HG03280 (cell line): ENCODE measurements at regions not wholly inside any gene's neighbourhood (a gene's known extent, or its start where the extent isn't known, plus 50 kb on each side); places are given as distances from the start of the nearest gene placed in this dataset.
"Not testable (repeated sequence)": the region's sequence is repeated elsewhere in the genome, so short reads cannot be mapped to it uniquely, and the experiment has no call there.

ENCODE experiments used
- ATAC-seq: cut with Tn5 transposase; IDR thresholded peaks from one replicate; pipeline ENCODE4 v1.9.1; 2021; ENCODE audit warnings: mild to moderate bottlenecking, moderate library complexity; ENCODE audit not compliant: unreplicated experiment

- ATAC-seq: no peak
These were observed 107.7 kb upstream of the ZNF648 start for GRCh38 chr1:182169203-182169602.

GRCh38 chr1:182166750-182167149 lies 105.2 kb upstream of the ZNF648 start:
- ATAC-seq: no peak

- ATAC-seq: no peak
These were observed 104.8 kb upstream of the ZNF648 start for GRCh38 chr1:182166321-182166720.

- no peak for ATAC-seq
These were observed 102.8 kb upstream of the ZNF648 start for GRCh38 chr1:182164273-182164672.

GRCh38 chr1:182163821-182164223 lies 102.3 kb upstream of the ZNF648 start:
- ATAC-seq: no peak

- ATAC-seq: no peak
These were observed 97.9 kb upstream of the ZNF648 start for GRCh38 chr1:182159443-182159842.

- ATAC-seq: no peak
These were observed 95.7 kb upstream of the ZNF648 start for GRCh38 chr1:182157187-182157586.

GRCh38 chr1:182154425-182154824 lies 92.9 kb upstream of the ZNF648 start:
- not testable (repeated sequence) for ATAC-seq

- ATAC-seq: no peak
These were observed 88.0 kb upstream of the ZNF648 start for GRCh38 chr1:182149411-182149965.

- no peak for ATAC-seq
These were observed 86.4 kb upstream of the ZNF648 start for GRCh38 chr1:182147951-182148350.

- ATAC-seq: peak; percentile 96
These were observed 85.8 kb upstream of the ZNF648 start for GRCh38 chr1:182147136-182147820.

- no peak for ATAC-seq
These were observed 84.8 kb upstream of the ZNF648 start for GRCh38 chr1:182146286-182146685.

GRCh38 chr1:182145441-182145840 lies 83.9 kb upstream of the ZNF648 start:
- no peak for ATAC-seq

- ATAC-seq: no peak
These were observed 83.1 kb upstream of the ZNF648 start for GRCh38 chr1:182144646-182145030.

GRCh38 chr1:182143825-182144645 lies 82.5 kb upstream of the ZNF648 start:
- ATAC-seq: no peak

- ATAC-seq: no peak
These were observed 81.7 kb upstream of the ZNF648 start for GRCh38 chr1:182143154-182143657.

GRCh38 chr1:182142621-182143020 lies 81.1 kb upstream of the ZNF648 start:
- no peak for ATAC-seq

- ATAC-seq: no peak
These were observed 79.5 kb upstream of the ZNF648 start for GRCh38 chr1:182141040-182141439.

GRCh38 chr1:182139496-182139895 lies 78.0 kb upstream of the ZNF648 start:
- ATAC-seq: no peak

GRCh38 chr1:182137546-182137945 lies 76.0 kb upstream of the ZNF648 start:
- no peak for ATAC-seq

GRCh38 chr1:182135946-182136345 lies 74.4 kb upstream of the ZNF648 start:
- no peak for ATAC-seq

GRCh38 chr1:182134257-182134656 lies 72.7 kb upstream of the ZNF648 start:
- no peak for ATAC-seq
